ENCODE measurements at regions not wholly inside any gene's neighbourhood (a gene's known extent, or its start where the extent isn't known, plus 50 kb on each side); places are given as distances from the start of the nearest gene placed in this dataset.

DNA sequence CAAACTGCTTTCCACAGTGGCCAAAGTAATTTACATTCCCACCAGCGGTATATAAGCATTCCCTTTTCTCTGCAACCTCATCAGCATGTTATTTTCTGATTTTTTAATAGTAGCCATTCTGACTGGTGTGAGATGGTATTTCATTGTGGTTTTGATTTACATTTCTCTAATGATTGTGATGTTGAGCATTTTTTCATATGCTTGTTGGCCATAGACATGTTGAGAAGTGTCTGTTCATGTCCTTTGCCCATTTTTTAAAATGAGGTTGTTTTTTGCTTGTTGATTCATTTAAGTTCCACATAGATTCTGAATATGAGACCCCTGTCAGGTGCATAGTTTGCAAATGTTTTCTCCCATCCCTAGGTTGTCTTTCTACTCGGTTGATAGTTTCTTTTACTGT lies 254.5 kb upstream of the MPDZ start:
- TF ChIP-seq ZNF146 (CRISPR knock-in tag; IDR thresholded peaks at IDR 0.05; ENCODE audit: unreplicated experiment) = no peak
- TF ChIP-seq JUNB (CRISPR knock-in tag; conservative IDR thresholded peaks at IDR 0.05) = no peak
- TF ChIP-seq ZBTB12 (CRISPR knock-in tag; IDR thresholded peaks at IDR 0.05) = no peak
- no peak for TF ChIP-seq CTCF (IDR thresholded peaks at IDR 0.05 in 2 of 3, conservative IDR thresholded peaks at IDR 0.05 in 1 of 3; ENCODE audit: insufficient read depth in 2 of 3, low read depth in 1 of 3, low read length in 3 of 3)
- TF ChIP-seq ZBTB26 (CRISPR knock-in tag; IDR thresholded peaks at IDR 0.05) = no peak
- TF ChIP-seq REST (IDR thresholded peaks at IDR 0.05; ENCODE audit: borderline replicate concordance) = no peak
- TF ChIP-seq REST (CRISPR knock-in tag; IDR thresholded peaks at IDR 0.05; ENCODE audit: low read depth) = no peak
- no peak for TF ChIP-seq POLR2AphosphoS5 (IDR thresholded peaks at IDR 0.05; ENCODE audit: control insufficient read depth, insufficient read depth, low read depth, low read length)
- no peak for TF ChIP-seq RFX1 (IDR thresholded peaks at IDR 0.05)
- TF ChIP-seq RBM22 (IDR thresholded peaks at IDR 0.05; ENCODE audit: low read depth, low read length, poor library complexity, severe bottlenecking) = no peak
- TF ChIP-seq SIN3A (IDR thresholded peaks at IDR 0.05; ENCODE audit: borderline replicate concordance in 2 of 2, control insufficient read depth in 1 of 2, low read depth in 2 of 2, low read length in 2 of 2) = no peak
- TF ChIP-seq NFATC3 (IDR thresholded peaks at IDR 0.05) = no peak
- TF ChIP-seq ZNF511 (CRISPR knock-in tag; IDR thresholded peaks at IDR 0.05) = no peak

Data from K562 (cell line).